AG04450 (cell line): ENCODE measurements at regions not wholly inside any gene's neighbourhood (a gene's known extent, or its start where the extent isn't known, plus 50 kb on each side); places are given as distances from the start of the nearest gene placed in this dataset.

Experiments used
- CTCF ChIA-PET: fragments of 300-600, 350-600 bp; formaldehyde crosslinking; extraction: SDS; loops from one replicate; lab custom pipeline; 2022; ENCODE audit warnings: antibody characterized with exemption, inconsistent platforms; lab: Charles Lee
- POLR2A ChIA-PET: fragments of 350-600 bp; formaldehyde crosslinking; extraction: SDS; loops from one replicate; lab custom pipeline; 2021; ENCODE audit warnings: antibody characterized with exemption, inconsistent platforms; lab: Yijun Ruan, JAX
- DNase-seq: peaks from one replicate; pipeline ENCODE4 v3.0.0-alpha.2; 2011; ENCODE audit warnings: low read depth, low spot score
- H3K27ac ChIP-seq: one replicate; pipeline ENCODE4 v1.5.1; 2012; ENCODE audit warnings: low read depth, low read length, control low read depth
- H3K27me3 ChIP-seq: one replicate; pipeline ENCODE4 v1.6.0; 2012; ENCODE audit warnings: low read length; ENCODE audit not compliant: control insufficient read depth, insufficient read depth
- H3K4me3 ChIP-seq: 2 replicates; pipeline ENCODE4 v1.5.1; 2011; ENCODE audit warnings: mild to moderate bottlenecking, low read depth, low read length, control low read depth
- H3K9me3 ChIP-seq: 2 replicates; pipeline ENCODE4 v1.5.1; 2012; ENCODE audit warnings: low read length; ENCODE audit not compliant: control insufficient read depth, insufficient read depth
- TF ChIP-seq, protein P1 (sequence below): IDR thresholded peaks from 2 replicates; pipeline ENCODE4 v1.5.1; 2011; ENCODE audit warnings: low read depth, low read length, control low read depth, inconsistent platforms

DNA sequence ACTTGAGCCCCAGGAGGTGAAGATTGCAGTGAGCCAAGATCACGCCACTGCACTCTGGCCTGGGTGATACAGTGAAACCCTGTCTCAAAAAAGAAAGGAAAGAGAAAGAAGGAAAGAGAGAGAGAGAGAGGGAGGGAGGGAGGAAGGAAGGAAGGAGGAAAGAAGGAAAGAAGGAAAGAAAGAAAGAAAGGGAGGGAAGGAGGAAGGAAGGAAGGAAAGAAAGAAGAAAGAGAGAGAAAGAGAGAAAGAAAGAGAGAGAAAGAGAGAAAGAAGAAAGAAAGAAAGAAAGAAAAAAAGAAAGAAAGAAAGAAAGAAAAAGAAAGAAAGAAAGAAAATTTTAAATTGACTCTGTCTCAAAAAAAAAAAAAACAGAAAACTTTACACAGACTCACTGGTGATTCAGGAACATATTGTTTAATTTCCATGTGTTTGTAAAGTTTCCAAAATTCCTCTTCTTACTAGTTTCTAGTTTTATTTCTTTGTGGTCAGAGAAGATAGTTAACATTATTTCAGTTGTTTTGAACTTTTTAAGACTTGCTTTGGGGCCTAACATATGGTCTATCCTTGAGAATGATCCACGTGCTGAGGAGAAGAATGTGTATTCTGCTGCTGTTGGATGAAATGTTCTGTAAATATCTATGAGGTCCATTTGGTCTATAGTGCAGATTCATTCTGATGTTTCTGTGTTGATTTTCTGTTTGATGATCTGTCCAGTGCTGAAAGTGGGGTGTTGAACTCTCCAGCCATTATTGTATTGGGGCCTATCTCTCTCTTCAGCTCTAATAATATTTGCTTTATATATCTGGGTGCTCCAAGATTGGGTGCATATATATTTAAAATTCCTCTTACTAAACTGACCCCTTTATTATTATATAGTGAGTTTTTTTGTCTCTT, 204.4 kb upstream of the SERP2 start:
- no peak overlapping the region for H3K27ac ChIP-seq
- ChIA-PET POLR2A (no interaction called here), CTCF (interaction anchor here (0.7 to 0.9 kb wide), 2 partner anchors 263 to 1155 kb away, joined by 3 to 4 read pairs; no protein-coding TSS in a partner anchor)
- no peak for DNase-seq
- no peaks in the 10 kb centered on the region for H3K9me3 ChIP-seq
- peaks cover 2% of the 10 kb centered on the region for H3K27me3 ChIP-seq
- no peak overlapping the region for H3K4me3 ChIP-seq
- TF ChIP-seq, protein P1, sequence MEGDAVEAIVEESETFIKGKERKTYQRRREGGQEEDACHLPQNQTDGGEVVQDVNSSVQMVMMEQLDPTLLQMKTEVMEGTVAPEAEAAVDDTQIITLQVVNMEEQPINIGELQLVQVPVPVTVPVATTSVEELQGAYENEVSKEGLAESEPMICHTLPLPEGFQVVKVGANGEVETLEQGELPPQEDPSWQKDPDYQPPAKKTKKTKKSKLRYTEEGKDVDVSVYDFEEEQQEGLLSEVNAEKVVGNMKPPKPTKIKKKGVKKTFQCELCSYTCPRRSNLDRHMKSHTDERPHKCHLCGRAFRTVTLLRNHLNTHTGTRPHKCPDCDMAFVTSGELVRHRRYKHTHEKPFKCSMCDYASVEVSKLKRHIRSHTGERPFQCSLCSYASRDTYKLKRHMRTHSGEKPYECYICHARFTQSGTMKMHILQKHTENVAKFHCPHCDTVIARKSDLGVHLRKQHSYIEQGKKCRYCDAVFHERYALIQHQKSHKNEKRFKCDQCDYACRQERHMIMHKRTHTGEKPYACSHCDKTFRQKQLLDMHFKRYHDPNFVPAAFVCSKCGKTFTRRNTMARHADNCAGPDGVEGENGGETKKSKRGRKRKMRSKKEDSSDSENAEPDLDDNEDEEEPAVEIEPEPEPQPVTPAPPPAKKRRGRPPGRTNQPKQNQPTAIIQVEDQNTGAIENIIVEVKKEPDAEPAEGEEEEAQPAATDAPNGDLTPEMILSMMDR, result no peak

DNA sequence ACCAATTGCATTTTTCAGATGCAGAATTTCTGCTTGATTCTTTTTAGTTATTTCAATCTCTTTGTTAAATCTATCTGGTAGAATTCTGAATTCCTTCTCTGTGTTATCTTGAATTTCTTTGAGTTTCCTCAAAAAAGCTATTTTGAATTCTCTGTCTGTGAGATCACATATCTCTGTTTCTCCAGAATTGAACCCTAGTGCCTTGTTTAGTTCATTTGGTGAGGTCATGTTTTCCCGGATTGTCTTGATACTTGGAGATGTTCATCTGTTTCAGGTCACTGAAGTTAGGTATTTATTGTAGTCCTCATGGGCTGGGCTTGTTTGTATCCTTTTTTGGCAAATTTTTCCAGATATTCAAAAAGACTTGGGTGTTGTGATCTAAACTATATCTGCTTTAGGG, 202.9 kb upstream of the SERP2 start:
- POLR2A ChIA-PET, result no interaction called here
- CTCF ChIA-PET, result no interaction called here

DNA sequence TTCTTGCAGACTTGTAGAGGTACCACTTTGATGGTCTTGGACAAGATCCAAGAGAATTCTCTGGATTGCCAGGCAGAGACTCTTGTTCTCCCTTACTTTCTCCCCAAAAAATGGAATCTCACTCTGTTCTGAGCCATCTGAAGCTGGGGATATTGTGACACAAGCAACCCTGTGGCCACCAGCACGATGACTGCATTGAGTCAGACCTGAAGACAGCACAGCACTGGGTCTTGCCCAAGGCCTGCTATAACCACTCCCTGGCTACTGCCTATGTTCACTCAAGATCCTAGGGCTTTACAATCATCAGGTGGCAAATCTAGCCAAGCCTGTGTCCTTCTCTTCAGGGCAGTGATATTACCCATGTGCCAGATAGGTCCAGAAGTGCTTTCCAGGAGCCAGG, 202.5 kb upstream of the SERP2 start:
- H3K9me3 ChIP-seq, result no peaks in the 10 kb centered on the region
- no peak for DNase-seq
- no peak overlapping the region for H3K4me3 ChIP-seq
- no peak overlapping the region for H3K27ac ChIP-seq
- peaks cover 2% of the 10 kb centered on the region for H3K27me3 ChIP-seq
- TF ChIP-seq, protein P1, result no peak
- POLR2A ChIA-PET, result no interaction called here
- CTCF ChIA-PET, result no interaction called here

More for the DNA sequence above, 202.9 kb upstream of the SERP2 start:
- no peak for DNase-seq
- Histone ChIP-seq H3K4me3 (no peak overlapping the region), H3K27ac (no peak overlapping the region), H3K9me3 (no peaks in the 10 kb centered on the region), H3K27me3 (peaks cover 2% of the 10 kb centered on the region)
- TF ChIP-seq, protein P1, result no peak

DNA sequence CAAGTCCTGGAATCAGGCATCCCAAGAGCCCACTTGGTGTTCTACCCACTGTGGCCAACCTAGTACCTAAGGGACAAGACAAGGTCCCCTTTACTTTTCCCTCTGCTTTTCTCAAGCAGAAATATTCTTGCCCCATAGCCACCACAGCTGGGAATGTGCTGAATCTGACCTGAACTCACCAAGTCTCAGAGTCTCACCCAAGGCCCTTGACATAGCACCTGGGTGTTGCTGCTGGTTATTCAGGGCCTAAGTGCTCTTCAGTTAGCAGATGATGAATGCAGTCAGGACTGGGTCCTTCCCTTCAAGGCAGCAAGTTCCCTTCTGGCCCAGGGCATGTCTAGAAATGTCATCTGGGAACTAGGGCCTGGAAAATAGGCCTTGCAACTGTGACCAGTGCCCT, 201.8 kb upstream of the SERP2 start:
- Histone ChIP-seq H3K9me3 (no peaks in the 10 kb centered on the region), H3K27ac (no peak overlapping the region), H3K4me3 (no peak overlapping the region), H3K27me3 (no peaks in the 10 kb centered on the region)
- CTCF ChIA-PET, result interaction anchor here (0.6 kb wide), 1 partner anchor 263 kb away, joined by 4 read pairs; no protein-coding TSS in a partner anchor
- TF ChIP-seq, protein P1, result no peak
- no peak for DNase-seq
- POLR2A ChIA-PET, result no interaction called here

DNA sequence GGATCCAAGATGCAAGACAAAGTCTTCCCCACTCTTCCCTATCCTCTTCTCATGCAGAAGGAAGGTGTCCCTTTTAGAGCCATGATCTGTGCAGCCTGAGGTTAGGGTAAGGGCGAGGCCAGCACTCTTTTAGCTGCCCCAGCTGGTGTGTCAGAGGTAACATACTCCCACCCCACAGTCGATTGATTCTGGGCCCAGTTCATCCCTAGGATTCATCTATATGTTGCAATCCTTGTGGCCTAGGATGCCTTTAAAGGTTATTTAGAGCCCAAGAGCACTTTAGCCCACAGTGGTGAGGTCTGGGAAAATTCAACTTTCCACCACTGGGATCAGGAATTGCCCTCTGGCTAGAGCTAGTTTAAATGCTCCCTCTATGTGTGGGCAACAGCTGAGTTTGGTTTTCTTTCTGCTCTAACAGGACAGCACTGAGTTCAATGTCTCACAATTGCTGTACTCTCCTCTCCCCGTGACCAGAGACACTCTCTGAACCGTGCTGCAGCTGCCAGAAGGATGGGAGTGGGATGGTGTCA, 201.3 kb upstream of the SERP2 start:
- Histone ChIP-seq H3K4me3 (no peak overlapping the region), H3K9me3 (no peaks in the 10 kb centered on the region), H3K27me3 (no peaks in the 10 kb centered on the region), H3K27ac (no peak overlapping the region)
- CTCF ChIA-PET, result interaction anchor here (0.6 kb wide), 1 partner anchor 263 kb away, joined by 4 read pairs; no protein-coding TSS in a partner anchor
- POLR2A ChIA-PET, result no interaction called here
- TF ChIP-seq, protein P1, result no peak
- no peak for DNase-seq
